NCI-H1694 (cell line): ENCODE measurements at regions not wholly inside any gene's neighbourhood (a gene's known extent, or its start where the extent isn't known, plus 50 kb on each side); places are given as distances from the start of the nearest gene placed in this dataset.
"Not testable (repeated sequence)": the region's sequence is repeated elsewhere in the genome, so short reads cannot be mapped to it uniquely, and the experiment has no call there.

Experiments
- DNase-seq: peaks from one replicate; lab custom pipeline; 2025; lab: John Stamatoyannopoulos, UW

DNA sequence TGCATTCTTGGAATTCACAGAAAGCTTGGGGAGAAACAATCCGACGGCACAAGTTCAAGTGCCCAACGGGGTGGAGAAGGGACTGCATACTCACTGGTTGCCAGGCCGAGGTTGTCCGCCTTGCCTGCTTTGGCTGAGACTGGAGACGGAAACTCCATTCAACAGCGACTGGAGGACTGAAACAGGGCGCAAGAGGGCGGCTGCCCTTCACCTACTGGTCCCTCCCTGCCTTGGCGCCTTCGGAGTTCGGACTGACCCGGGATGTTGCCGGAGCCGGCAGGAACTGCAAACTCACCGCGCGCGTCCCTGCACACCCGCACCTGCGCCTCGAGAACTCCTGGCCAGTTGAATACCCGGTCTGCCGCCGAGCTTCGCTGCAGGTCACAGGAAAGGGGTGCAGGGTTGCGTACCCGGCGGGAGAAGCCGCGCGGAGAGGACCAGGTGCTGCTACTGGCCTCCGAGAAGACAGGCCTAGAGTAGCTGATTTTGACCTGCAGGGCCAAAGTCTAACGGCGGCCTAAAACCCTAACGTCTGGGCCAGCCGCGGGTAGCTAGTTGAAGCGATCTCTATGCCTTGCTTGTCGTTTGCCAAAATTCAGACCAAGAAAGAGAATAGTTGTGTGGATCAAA, 132.9 kb downstream of the FAM72B start:
- not testable (repeated sequence) for DNase-seq

DNA sequence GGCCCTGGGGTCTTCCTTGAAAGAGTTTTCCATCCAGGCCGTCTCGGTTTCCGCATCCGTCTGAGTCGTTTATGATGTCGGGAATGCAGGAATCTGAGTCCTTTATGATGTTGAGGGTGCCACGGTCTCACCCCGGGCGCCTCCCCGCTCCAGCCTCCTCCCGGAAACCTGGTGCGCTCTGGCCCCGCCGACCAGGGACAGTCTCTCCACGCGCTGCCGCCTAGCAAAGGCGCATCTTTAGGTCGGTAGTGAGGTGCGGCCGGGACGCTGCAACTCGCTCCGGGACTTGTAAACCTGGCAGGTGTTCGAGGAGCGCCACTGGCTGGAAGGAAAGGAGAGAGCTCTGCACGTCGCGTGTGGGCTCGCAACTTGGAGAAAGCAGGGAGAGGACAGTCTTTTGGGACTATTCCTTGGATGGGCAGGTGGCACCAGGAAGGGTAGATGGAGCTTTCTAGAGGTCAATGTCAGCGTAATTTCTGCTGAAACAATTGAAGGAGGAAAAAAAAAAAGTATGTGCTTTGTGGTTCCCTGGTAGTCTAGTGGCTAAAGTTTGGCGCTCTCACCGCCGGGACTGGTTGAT, 132.0 kb downstream of the FAM72B start:
- DNase-seq, result not testable (repeated sequence)

DNA sequence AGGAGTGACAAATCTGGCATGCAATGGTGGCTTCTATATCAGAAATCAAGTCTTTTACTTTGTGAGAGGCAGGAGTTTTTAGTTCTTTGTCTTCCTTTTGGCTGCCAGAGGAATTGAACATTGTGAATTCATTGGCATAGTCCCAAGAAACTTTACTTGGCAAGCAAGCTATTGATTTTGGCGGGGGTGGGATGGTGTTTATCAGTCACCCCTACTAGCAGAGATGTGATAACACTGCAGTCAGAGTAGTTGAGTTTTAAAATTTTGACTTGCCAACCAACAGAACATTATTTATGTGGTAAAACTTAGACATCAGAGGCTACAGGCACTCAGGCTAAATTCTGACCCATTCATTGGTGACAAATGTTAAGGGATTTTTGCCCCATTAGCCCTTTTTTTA, 129.2 kb downstream of the FAM72B start:
- not testable (repeated sequence) for DNase-seq

DNA sequence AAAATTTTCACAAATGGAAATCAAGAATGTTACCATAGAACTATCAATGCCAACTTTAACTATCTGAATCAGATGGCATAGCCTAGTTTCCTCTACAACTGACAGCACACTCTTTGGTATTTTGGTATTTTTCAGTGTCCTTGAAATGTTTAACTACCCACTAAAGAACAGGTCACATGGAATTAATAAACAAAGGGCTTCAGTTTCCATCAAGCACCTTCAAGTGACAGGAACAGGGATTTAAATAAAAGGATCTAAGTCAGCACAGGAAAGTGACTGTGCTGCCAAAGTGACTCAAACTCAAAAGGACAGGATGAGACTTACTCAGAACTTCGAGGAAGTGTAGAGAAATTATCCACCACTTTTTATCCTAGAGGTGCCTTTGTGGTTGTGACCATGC, 117.2 kb downstream of the FAM72B start:
- not testable (repeated sequence) for DNase-seq

DNA sequence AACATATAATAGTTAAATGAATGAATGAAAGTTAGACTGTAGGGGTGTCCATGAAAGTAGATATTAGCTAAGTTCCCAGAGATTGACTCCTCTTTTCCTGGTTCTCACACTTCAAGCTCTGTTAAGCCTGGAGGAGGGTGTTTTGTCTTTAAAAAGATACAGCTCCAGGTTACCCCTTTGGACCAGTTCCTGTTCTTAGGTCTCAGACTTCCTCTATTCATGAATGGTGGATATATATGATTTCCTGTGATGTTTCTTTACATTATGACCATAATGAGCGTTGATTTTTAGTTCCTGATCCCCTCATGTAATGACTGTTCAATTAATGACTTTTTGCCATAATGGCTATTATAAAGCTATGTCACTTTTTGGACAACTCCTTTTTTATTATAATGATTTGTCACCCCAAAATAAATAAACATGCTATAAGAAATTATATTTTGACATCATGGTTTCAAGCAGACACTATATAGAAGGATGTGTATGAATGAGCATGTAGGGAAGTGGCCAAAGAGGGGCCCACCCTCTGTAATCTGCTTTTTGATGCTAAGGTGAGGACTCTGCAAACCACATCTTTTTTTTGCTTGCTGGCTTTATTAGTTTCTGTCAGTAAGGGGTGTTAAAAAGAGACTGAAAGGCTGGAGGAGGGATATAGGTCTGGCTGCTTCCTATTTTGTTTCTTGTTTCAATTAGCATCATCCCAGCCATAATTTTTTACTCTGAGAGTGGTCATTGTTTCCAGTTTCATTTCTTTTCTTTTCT, 115.2 kb downstream of the FAM72B start:
- not testable (repeated sequence) for DNase-seq

DNA sequence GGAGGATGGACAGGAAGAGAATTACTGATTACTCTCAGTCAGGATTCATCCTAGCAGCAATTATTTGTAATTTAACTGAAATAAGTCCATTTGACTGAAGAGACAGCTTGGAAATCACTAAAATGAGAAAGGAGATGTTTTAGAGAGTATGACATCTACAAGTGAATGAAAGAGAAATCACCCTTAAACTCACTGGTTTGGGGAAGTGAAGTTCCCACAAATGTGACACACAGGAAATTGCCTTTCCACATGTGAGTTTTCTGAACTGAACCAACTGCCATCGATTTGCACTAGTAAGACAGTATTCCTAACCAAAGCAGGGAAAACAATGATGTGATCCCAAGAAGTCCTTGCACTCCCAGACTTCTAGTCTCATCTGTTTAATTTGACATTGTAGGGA, 110.3 kb downstream of the FAM72B start:
- DNase-seq, result not testable (repeated sequence)

DNA sequence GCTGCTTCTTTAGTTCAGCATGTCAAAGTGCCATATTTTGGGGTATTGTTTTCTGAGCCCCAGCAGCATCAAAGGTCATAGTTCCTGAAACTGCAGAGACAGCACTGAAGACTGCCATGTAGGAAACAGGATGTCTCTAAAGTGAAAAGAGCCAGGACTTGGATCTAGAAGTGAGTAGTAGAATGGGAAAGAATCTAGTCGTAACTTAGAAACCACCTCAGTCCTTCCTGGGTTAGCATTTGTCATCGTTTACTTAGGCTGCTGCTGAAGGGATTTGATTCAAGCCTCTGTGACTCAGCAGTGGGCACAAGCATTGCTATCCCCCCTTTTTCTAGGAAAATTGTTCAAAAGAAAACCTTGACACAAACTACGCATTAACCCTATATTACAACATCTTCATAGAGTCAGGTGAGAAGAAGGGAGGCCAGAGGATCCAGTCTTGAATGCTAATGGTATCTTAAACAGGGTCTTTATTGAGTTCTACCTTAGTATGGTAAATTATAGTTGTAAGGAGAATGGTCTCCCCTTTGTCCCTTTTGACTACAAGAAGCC, 108.8 kb downstream of the FAM72B start:
- not testable (repeated sequence) for DNase-seq

DNA sequence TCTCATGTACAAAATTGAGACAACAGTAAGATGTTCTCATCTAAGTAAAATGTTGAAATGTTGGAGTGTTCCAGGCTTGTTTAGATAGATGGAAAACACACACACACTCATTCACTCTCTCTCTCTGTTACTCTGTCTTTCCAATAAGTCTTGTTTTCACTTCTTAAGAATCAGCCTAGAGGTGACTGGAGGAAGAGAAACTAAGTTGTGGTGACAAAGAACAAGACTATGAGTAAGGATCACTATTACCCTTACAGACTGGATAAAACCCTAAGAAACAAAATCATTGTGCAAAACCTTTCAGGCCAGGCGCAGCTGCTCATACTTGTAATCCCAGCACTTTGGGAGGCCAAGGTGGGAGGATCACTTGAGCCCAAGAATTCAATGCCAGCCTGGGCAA, 107.5 kb downstream of the FAM72B start:
- DNase-seq, result not testable (repeated sequence)

DNA sequence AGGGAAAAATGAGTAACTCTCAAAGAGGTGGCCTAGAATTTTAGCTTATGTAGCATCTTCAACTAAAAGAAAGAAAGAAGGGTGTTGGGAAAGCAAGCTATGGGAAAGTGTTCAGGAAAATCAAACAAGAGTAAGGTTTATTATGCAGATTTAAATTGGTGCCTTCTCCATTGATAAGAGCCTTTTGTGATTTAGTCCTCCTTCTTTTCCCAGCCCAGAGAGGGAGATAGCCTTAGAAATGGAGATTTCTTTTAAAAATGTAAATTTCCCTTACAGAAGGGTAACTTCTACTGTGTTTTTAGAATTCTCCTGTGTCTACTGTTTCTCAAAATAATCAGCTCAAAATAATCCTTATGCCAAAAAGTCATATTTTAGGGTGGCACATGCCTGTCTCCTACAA, 104.5 kb downstream of the FAM72B start:
- DNase-seq, result not testable (repeated sequence)

DNA sequence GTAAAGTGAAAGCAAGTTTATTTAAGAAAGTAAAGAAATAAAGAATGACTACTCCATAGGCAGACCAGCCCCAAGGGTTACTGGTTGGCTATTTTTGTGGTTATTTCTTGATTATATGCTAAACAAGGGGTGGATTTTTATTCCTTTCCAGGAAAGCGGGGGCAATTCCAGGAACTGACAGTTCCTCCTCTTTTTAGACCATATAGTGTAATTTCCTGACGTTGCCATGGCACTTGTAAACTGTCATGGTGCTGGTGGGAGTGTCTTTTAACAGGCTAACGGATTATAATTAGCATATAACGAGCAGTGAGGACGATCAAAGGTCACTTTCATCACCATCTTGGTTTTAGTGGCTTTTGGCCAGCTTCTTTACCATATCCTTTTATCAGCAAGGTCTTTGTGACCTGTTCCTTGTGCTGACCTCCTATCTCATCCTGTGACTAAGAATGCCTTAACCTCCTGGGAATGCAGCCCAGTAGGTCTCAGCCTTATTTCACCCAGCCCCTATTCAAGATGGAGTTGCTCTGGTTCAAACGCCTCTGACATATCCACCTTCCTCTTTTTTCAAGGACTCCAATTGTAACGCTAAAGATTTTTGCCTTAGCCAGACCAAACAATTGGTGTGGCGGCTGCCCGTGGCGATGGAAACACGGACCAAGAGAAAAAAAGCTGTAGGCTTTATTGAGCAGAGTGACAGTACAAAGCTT, 103.8 kb downstream of the FAM72B start:
- DNase-seq, result not testable (repeated sequence)

DNA sequence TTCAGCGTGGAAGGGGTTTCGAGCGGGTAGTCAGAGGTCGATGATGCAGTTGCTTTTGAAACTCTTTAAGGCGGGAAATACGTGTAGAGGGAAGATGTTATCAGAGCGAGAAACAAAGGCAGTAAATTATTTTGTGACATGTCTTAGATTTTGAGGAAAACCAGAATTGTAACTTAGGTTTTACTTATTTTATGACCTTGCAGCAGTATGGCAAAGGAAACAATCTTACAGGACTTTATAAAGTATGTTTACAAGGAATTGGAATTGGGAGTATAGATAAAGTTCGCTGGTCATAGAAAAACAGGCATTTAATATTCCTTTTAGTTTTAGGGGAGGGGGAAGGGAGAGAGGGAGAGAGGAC, 103.3 kb downstream of the FAM72B start:
- not testable (repeated sequence) for DNase-seq

DNA sequence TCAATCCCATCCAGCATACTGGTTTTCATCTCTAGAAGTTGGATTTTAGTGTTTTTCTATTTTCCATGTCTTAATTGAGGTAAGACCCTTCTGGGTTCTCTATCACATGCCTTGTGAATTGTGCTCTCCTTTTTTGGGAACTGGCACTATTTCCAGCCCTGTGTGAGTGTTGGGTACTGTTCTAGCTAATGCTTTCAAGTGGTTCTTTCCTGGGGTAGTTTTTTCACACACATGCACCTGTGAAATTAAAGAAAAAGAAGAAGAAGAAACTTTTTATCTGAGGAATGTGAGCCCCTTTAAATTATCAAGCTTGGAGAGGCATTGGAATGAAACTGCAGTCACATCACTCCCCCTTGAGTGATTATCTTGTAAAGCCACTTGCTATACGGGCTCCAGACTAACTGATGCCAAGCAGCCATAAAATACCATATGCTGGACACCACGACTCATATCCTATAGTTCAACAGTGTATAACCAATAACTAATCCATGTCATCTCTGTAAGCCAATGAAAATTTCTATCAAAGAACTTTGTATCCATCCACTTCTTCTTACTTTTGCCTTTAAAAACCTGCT, 102.4 kb downstream of the FAM72B start:
- not testable (repeated sequence) for DNase-seq

DNA sequence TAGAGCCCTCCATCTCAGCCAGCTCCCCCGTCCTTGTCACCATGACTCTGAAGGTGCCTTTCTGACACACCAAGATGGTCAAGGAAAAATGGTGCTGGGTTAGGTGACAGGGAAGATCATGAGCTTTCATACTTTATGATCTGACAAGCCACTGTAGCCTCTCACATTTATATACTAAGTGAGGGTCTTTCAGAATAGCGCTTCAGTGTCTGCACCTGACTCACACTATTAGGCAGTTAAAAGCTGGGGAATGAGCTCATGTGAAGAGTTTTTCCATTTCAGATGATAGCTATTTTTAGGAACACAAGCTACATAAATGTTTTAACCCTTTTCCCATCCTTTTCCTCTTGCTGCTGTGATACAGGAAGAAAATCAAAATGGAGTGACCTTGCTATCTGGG, 101.1 kb downstream of the FAM72B start:
- not testable (repeated sequence) for DNase-seq

DNA sequence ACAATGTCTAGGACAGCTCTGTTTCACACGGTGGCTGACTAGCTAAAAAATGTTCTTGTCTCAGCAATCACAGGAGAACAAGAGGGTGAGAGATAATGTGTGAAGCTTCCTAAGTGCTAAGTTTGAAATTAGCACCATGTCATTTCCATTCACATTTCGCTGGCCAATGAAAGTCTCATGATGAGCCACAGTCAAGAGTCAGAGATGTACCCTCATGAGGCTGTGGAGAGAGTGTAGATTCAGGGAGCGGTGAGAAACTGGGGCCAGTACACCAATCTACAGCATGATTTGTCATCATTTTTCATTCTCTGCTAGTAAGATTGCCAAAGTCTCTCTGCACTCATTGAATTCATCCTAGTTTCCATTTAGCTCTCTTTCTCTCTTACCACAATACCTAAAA, 97.9 kb downstream of the FAM72B start:
- DNase-seq, result not testable (repeated sequence)

DNA sequence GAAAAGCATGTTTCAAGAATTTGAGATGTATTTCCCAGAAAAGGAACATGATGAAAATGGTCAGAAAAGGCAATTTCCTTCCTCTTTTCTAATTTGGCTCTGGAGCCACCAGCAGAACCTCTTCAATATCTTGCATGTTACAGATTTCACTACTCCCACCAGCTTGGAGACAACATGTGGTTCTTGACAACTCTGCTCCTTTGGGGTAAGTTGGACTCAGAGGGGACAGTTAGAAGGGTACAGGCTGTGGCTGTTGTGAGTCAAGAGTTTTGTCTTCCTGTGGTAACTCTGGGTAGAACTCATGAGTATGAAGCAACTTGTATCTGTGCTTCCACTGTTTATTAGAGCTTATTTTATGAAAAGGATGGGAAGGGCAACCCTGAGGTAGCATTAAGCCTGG, 96.9 kb downstream of the FAM72B start:
- DNase-seq, result not testable (repeated sequence)

DNA sequence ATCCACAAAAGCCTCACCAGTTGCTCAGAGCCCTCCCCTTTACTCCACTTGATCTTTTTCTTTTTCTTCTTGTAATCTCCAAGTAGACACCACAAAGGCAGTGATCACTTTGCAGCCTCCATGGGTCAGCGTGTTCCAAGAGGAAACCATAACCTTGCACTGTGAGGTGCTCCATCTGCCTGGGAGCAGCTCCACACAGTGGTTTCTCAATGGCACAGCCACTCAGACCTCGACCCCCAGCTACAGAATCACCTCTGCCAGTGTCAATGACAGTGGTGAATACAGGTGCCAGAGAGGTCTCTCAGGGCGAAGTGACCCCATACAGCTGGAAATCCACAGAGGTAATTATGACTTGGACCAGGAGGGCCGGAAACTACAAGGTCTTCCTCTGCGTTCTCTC, 95.6 kb downstream of the FAM72B start:
- DNase-seq, result not testable (repeated sequence)

DNA sequence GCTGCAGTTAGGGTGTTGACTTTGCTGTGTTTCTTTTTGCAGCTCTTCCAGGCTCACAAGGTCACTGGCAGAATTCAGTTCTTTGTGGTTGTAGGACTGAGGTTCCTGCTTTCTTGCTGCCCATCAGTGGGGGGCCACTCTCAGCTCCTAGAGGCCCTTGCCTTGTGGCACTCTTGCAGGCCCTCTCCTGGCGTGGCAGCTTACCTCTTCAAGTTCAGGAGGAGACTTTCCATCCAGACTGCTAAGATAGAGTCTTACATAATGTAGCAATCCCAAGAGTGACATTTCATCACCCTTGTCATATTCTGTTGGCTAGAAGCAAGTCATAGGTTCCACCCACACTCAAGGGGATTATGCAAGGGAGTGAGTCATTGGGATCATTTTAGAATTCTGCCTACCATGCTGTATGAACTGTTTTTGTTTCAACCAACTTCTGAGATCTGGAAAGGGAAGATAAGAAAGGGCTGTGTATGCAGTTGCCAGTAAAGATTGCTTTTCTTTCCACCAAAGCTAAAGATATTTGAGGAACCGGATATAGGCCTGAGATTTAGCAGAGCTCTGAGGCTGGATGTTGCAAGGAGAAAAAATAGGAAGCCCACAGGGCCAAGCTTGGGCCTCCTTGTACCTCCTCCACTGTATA, 91.7 kb downstream of the FAM72B start:
- not testable (repeated sequence) for DNase-seq

DNA sequence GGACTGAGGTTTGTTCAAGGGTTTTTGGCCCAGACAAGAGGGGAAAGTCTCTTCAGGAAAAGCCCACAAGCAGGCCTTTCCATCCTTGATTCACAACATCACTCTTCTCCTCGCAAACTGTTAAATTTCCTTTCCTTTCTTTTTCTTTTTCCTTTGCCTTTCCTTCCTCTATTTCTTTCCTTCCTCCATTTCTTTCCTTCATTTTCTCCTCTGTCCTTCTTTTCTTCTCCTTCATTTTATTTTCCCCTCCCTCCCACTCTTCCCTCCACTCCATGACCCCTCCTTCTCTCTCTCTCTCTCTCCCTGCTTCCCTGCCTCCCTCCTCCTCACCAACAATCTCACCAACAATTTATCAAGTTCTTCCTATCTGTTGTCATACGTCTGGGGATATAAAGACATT, 89.1 kb downstream of the FAM72B start:
- not testable (repeated sequence) for DNase-seq

DNA sequence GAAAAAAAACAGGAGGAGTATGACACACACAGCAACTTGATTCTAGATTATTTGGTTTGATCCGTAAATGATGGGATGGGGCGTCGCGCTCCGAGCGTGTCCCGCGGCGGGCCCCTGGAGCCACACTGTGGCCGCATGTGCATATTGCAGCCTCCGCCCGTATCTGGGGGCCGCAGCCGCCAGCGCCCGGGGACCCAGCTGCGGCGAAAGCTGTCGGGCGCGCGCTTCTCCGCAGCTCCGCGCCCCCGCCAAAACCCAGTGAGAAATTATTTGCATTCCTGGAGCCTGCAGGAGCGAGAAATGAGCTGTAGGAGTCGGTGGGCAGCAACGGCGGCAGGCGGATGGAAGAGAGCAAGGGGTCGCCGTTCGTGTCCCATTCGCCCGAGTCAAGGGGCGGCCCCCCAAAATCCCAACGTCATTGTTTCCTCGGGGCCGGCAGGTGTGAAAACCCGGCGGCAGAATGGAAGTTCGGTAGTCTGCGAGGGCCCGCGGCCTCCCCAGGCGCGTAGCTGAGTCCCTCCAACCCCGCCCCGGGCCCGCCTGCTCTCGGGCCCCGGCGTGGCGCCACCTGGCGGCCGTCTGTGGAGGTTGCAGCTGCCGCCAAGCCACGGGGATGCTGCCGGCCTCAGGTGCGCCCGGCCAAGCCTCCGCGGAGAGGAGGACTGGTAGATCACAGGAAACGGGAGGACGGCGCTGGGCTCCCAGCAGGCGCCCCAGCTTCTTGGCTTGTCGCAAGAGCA, 86.8 kb downstream of the FAM72B start:
- not testable (repeated sequence) for DNase-seq

DNA sequence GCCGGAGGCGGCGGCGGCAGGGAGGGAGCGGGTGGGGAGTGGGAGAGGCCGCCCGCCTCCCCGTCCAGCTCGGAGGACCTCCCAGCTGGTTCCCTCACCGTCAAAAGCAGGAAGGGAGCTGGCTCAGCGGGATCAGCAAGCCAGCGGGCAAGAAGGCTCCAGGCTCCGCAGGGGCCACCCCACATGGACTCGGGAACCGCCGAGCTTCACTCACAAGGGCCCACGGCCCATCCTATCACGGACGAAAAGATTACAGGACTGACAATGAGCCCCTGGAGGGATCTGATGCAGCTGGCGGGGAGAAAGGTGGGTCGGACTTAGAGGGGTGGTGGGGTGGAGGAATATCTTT, 86.3 kb downstream of the FAM72B start:
- DNase-seq, result not testable (repeated sequence)

DNA sequence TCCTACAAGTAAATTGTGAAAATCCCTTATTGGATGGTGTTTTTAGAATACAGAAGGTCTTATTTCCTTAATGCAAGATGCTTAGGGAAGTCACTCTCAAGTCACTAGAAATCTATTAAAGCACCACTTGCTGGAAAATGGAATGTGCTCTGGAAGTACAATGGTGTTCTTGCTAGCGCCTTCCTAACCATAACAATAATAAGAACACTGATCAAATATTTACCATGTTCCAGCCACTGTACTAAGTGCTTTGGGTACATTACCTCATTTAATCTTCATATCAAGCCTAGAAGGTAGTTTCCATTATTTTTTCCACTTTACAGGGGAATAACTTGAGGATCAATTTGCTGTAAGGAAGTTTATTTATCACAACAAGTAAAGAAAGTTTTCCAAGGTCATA, 75.1 kb downstream of the FAM72B start:
- not testable (repeated sequence) for DNase-seq
